Right atrium auricular region (tissue), 2 donors: ENCODE measurements at regions not wholly inside any gene's neighbourhood (a gene's known extent, or its start where the extent isn't known, plus 50 kb on each side); places are given as distances from the start of the nearest gene placed in this dataset.

Experiments
- DNase-seq: peaks from one replicate; pipeline ENCODE4 v3.0.0-alpha.2; 2019; ENCODE audit warnings: low spot score
- H3K27ac ChIP-seq, 2 donors: fragments of 200-600 bp; sonication (generic); 1 replicate in 1 of 2; 2 replicates in 1 of 2; pipeline ENCODE4 v1.5.1; 2016 to 2019
- H3K27me3 ChIP-seq, 2 donors: fragments of 200-600 bp; sonication (generic); one replicate each; pipeline versions ENCODE4 v1.5.1 to v1.6.0; 2017 to 2019
- H3K36me3 ChIP-seq: fragments of 200-600 bp; sonication (generic); one replicate; pipeline ENCODE4 v1.5.1; 2016
- H3K4me1 ChIP-seq, 2 donors: fragments of 200-600 bp; sonication (generic); one replicate each; pipeline versions ENCODE4 v1.5.1 to v1.6.0; 2017 to 2019
- H3K4me3 ChIP-seq, 2 donors: fragments of 200-600 bp; sonication (generic); 1 replicate in 1 of 2; 2 replicates in 1 of 2; pipeline ENCODE4 v1.5.1; 2017 to 2019; ENCODE audit warnings: mild to moderate bottlenecking in 1 of 2, moderate library complexity in 1 of 2
- H3K9me3 ChIP-seq, 2 donors: fragments of 200-600 bp; sonication (generic); one replicate each; pipeline ENCODE4 v1.5.1; 2019
- TF ChIP-seq, protein P1 (sequence below), 2 donors: fragments of 200-600 bp; sonication (generic); IDR thresholded peaks; one replicate each; pipeline ENCODE4 v1.5.1; 2019; ENCODE audit warnings: antibody characterized with exemption in 2 of 2

DNA sequence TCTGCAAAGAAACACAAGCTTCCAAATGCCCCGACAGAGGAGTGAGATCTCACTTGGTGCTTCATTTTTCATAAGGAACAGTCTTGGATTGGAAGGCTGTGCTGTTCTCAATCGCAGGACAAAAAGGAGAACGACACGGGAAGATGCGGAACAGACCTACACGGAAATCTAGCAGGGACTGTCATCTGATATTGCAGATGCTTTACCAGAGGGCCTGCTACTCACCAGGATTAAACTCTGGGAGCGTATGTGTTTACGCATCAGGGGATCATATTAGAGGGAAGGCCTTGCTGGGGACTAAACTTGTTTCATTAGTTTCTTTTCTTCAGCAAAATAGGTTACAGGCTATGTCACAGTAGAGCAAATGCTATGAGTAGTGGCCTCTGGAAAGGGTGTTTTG, 82.8 kb upstream of the EEPD1 start:
- H3K4me1 ChIP-seq: no peaks in the 10 kb centered on the region
- no peaks in the 10 kb centered on the region for H3K27me3 ChIP-seq
- H3K36me3 ChIP-seq: no peaks in the 10 kb centered on the region
- TF ChIP-seq, protein P1, sequence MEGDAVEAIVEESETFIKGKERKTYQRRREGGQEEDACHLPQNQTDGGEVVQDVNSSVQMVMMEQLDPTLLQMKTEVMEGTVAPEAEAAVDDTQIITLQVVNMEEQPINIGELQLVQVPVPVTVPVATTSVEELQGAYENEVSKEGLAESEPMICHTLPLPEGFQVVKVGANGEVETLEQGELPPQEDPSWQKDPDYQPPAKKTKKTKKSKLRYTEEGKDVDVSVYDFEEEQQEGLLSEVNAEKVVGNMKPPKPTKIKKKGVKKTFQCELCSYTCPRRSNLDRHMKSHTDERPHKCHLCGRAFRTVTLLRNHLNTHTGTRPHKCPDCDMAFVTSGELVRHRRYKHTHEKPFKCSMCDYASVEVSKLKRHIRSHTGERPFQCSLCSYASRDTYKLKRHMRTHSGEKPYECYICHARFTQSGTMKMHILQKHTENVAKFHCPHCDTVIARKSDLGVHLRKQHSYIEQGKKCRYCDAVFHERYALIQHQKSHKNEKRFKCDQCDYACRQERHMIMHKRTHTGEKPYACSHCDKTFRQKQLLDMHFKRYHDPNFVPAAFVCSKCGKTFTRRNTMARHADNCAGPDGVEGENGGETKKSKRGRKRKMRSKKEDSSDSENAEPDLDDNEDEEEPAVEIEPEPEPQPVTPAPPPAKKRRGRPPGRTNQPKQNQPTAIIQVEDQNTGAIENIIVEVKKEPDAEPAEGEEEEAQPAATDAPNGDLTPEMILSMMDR (IDR thresholded peaks at IDR 0.05): no peak
- H3K9me3 ChIP-seq: no peaks in the 10 kb centered on the region
- no peak overlapping the region for H3K4me3 ChIP-seq
- no peak for DNase-seq
- H3K27ac ChIP-seq: no peak overlapping the region

DNA sequence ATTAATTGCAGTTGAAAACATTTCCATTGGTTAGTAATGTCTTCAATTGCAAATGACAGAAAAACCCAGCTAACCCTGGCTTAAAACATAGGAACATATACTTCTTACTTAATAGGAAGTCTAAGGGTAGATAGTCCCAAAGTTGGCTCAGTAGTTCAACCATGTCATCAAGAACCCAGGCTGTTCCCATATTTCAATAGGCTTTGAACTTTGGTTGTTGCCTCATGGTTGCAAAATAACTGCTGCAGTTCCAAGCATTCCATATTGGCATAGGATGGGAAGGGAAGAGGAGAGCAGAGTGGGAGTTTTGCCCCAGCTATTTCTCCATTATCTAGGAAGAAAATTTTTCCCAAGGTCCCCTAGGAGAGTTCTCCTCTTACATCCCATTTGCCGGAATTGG, 81.4 kb upstream of the EEPD1 start:
- H3K36me3 ChIP-seq: no peaks in the 10 kb centered on the region
- no peaks in the 10 kb centered on the region for H3K27me3 ChIP-seq
- no peak overlapping the region for H3K4me3 ChIP-seq
- no peak for DNase-seq
- TF ChIP-seq, protein P1 (IDR thresholded peaks at IDR 0.05): no peak
- no peaks in the 10 kb centered on the region for H3K9me3 ChIP-seq
- peaks cover 0 to 11% of the 10 kb centered on the region in 2 donors for H3K4me1 ChIP-seq
- no peak overlapping the region for H3K27ac ChIP-seq

DNA sequence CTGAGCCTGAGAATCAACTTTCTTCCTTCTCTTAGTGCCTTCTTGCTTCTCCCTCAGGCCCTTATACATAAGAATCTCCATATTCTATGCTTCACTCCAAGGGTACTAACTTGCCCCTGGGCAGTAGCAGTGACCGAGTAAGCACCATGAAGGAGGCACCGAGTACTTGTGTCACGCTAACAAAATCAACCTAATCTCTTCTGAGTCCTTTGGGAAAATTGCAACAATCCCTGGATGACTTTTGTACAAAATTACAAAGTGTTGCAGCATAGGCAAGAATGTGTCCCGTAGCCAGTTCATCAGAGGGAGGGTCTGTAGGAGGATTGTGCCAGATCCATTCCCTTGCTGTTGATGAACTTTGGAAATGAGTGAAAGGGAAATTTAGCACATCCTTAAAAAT, 80.4 kb upstream of the EEPD1 start:
- Histone ChIP-seq H3K36me3 (no peaks in the 10 kb centered on the region), H3K27me3 (no peaks in the 10 kb centered on the region), H3K9me3 (no peaks in the 10 kb centered on the region), H3K4me3 (no peak overlapping the region), H3K4me1 (peaks cover 0 to 13% of the 10 kb centered on the region in 2 donors), H3K27ac (no peak overlapping the region)
- TF ChIP-seq, protein P1 (IDR thresholded peaks at IDR 0.05): no peak
- DNase-seq: no peak

DNA sequence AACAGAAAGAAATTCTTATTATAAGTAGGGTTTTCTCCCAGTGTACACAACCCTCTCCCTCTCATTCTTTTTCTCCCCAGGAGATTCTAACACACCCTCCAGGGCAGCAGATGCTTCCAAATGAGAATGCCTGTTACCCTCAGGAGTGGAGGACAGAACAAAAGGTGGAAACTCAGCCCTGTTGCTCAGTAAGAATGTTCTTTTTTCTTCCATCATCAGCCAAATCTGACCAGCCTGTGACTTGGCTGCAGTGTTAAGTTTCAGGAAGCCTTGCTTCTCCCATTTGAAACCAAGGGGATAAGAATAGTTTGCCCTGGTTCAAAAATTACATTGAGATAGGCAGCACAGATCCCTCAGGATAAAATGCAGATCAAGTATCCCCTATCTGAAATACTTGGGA, 77.5 kb upstream of the EEPD1 start:
- Histone ChIP-seq H3K4me3 (no peak overlapping the region), H3K36me3 (no peaks in the 10 kb centered on the region), H3K27ac (no peak overlapping the region), H3K9me3 (no peaks in the 10 kb centered on the region), H3K27me3 (no peaks in the 10 kb centered on the region), H3K4me1 (peaks cover 0 to 13% of the 10 kb centered on the region in 2 donors)
- DNase-seq: no peak
- TF ChIP-seq, protein P1 (IDR thresholded peaks at IDR 0.05): no peak

DNA sequence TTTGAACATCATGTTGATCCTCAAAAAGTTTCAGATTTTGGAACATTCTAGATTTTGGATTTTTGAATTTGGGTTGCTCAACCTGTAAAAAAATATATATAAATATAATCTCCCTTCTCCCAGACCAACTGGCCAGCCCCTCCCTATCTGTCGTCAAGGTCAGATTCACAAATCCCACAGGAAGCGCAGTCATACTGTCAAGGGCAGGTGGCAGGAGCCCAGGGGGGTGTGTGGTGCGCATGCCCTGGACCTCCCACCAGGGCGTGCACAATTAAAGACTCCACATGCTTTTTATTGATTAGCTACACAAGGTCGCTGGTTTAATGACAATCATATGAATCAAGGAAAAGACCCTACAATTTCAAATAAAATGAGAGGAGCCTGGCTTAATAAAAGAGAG, 77.0 kb upstream of the EEPD1 start:
- DNase-seq: no peak
- no peak overlapping the region for H3K27ac ChIP-seq
- peaks cover 0 to 13% of the 10 kb centered on the region in 2 donors for H3K4me1 ChIP-seq
- TF ChIP-seq, protein P1 (IDR thresholded peaks at IDR 0.05): no peak
- no peaks in the 10 kb centered on the region for H3K27me3 ChIP-seq
- H3K36me3 ChIP-seq: no peaks in the 10 kb centered on the region
- H3K9me3 ChIP-seq: no peaks in the 10 kb centered on the region
- H3K4me3 ChIP-seq: no peak overlapping the region

DNA sequence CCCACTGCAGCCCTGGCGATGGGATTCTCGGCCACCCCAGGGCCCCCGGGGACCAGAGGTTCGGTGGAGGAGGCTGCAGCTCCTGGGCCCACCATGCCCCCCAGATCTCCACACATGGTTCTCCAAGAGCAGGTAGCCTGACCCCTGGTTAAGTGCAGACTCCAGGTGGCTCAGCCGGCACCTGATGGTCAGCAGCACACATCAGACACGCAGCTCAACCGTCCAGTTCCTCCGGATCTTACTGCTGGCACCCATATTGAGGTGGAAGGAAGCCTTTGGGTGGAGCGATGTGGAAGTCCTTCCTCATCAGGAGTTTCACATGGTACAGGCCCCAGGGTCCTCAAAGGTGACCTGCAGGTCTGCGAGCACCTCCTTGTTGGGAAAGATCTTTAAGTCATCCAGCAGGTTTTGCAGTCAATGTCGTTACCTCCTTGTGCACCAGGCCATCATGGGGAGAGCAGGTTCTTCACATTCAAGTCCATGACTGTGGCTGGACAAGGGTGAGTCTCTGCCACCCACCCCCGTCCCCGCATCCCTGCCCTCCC, 74.2 kb upstream of the EEPD1 start:
- no peaks in the 10 kb centered on the region for H3K36me3 ChIP-seq
- H3K4me3 ChIP-seq: no peak overlapping the region
- DNase-seq: no peak
- no peaks in the 10 kb centered on the region for H3K9me3 ChIP-seq
- no peaks in the 10 kb centered on the region for H3K27me3 ChIP-seq
- peaks cover 0 to 13% of the 10 kb centered on the region in 2 donors for H3K4me1 ChIP-seq
- TF ChIP-seq, protein P1 (IDR thresholded peaks at IDR 0.05): no peak
- no peak overlapping the region for H3K27ac ChIP-seq
